ENCODE measurements at regions not wholly inside any gene's neighbourhood (a gene's known extent, or its start where the extent isn't known, plus 50 kb on each side); places are given as distances from the start of the nearest gene placed in this dataset.

- Mint-ChIP-seq H3K36me3 (ENCODE audit: insufficient read depth) (no peaks in the 10 kb centered on the region), H3K27me3 (peaks cover 5% of the 10 kb centered on the region), H3K4me1 (ENCODE audit: low read depth) (peaks cover 2% of the 10 kb centered on the region), H3K4me3 (ENCODE audit: low read depth) (no peak overlapping the region), H3K9me3 (ENCODE audit: low read depth) (peaks cover 4% of the 10 kb centered on the region), H3K27ac (no peak overlapping the region)
- TF ChIP-seq CTCF (IDR thresholded peaks at IDR 0.05; ENCODE audit: unreplicated experiment), result no peak
- no peak for DNase-seq (ENCODE audit: low spot score, unreplicated experiment)
These were observed 563.2 kb downstream of the NR2F1-AS1 start for GRCh38 chr5:93017849-93018248.

DNA sequence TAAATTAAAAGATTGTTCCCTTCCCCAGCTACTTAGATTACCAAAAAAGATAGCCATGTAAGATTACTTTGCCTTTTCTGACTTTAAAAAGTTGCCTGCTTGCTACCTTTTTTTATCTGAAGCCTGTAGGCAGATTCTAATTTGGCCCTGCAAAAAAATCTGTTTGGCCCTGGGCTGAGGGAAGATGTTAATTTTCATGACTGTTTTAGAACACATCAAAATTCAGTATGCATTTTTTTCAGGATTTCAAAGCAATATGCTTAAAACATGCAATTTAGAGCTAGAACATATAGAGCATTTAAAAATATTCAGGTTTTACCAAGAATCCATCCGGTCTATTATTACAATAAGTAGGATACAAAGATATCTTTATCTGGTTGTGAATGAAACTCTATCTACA lies 563.6 kb downstream of the NR2F1-AS1 start:
- TF ChIP-seq CTCF (IDR thresholded peaks at IDR 0.05; ENCODE audit: unreplicated experiment), result no peak
- no peaks in the 10 kb centered on the region for H3K36me3 Mint-ChIP-seq (ENCODE audit: insufficient read depth)
- H3K4me3 Mint-ChIP-seq (ENCODE audit: low read depth), result no peak overlapping the region
- peaks cover 4% of the 10 kb centered on the region for H3K9me3 Mint-ChIP-seq (ENCODE audit: low read depth)
- no peak overlapping the region for H3K27ac Mint-ChIP-seq
- H3K4me1 Mint-ChIP-seq (ENCODE audit: low read depth), result peaks cover 2% of the 10 kb centered on the region
- no peak for DNase-seq (ENCODE audit: low spot score, unreplicated experiment)
- peaks cover 5% of the 10 kb centered on the region for H3K27me3 Mint-ChIP-seq

DNA sequence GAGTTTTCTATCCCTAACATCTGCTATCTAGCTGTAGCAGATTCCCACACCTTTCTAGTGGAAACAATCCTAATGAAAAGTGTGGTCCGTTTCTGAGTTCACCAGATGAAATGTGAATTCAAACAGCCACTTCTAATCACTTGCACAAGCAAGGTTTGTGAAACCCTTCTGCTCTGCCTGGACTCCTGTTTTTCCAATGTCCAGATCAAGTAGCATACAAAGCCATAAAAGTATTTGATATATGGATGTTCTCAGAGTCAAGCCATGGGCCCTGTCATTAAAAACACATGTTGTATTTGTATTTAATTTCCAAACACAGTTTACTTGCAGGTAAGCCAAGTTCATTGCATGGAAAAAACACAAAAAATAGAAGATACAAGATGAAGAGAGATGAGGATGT lies 570.4 kb downstream of the NR2F1-AS1 start:
- H3K9me3 Mint-ChIP-seq (ENCODE audit: low read depth), result peaks cover 4% of the 10 kb centered on the region
- H3K27me3 Mint-ChIP-seq, result no peaks in the 10 kb centered on the region
- no peak for TF ChIP-seq CTCF (IDR thresholded peaks at IDR 0.05; ENCODE audit: unreplicated experiment)
- no peak for DNase-seq (ENCODE audit: low spot score, unreplicated experiment)
- no peak overlapping the region for H3K4me3 Mint-ChIP-seq (ENCODE audit: low read depth)
- H3K36me3 Mint-ChIP-seq (ENCODE audit: insufficient read depth), result no peaks in the 10 kb centered on the region
- peaks cover 2% of the 10 kb centered on the region for H3K4me1 Mint-ChIP-seq (ENCODE audit: low read depth)
- H3K27ac Mint-ChIP-seq, result no peak overlapping the region

DNA sequence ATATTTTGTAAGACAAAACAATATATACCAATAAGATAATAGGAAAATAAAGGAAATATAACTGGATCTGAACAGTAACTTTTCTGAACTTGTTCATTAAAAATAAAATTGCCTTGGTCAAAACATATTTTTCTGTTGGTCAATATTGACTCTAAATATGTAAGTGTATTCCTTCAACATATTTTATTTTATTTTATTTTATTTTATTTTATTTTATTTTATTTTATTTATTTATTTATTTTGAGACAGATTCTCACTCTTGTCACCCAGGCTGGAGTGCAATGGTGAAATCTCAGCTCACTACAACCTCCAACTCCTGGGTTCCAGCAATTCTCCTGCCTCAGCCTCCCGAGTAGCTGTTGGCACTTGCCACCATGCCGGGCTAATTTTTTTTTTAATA lies 571.0 kb downstream of the NR2F1-AS1 start:
- Mint-ChIP-seq H3K36me3 (ENCODE audit: insufficient read depth) (no peaks in the 10 kb centered on the region), H3K4me3 (ENCODE audit: low read depth) (no peak overlapping the region), H3K27me3 (no peaks in the 10 kb centered on the region), H3K9me3 (ENCODE audit: low read depth) (peaks cover 4% of the 10 kb centered on the region), H3K27ac (no peak overlapping the region), H3K4me1 (ENCODE audit: low read depth) (no peaks in the 10 kb centered on the region)
- no peak for DNase-seq (ENCODE audit: low spot score, unreplicated experiment)
- no peak for TF ChIP-seq CTCF (IDR thresholded peaks at IDR 0.05; ENCODE audit: unreplicated experiment)

- no peak overlapping the region for H3K4me3 Mint-ChIP-seq (ENCODE audit: low read depth)
- DNase-seq (ENCODE audit: low spot score, unreplicated experiment), result no peak
- no peaks in the 10 kb centered on the region for H3K9me3 Mint-ChIP-seq (ENCODE audit: low read depth)
- H3K27ac Mint-ChIP-seq, result no peak overlapping the region
- H3K4me1 Mint-ChIP-seq (ENCODE audit: low read depth), result no peaks in the 10 kb centered on the region
- no peak for TF ChIP-seq CTCF (IDR thresholded peaks at IDR 0.05; ENCODE audit: unreplicated experiment)
- no peaks in the 10 kb centered on the region for H3K36me3 Mint-ChIP-seq (ENCODE audit: insufficient read depth)
- no peaks in the 10 kb centered on the region for H3K27me3 Mint-ChIP-seq
These were observed 572.4 kb downstream of the NR2F1-AS1 start for GRCh38 chr5:93008502-93009207.
